Limb (tissue), 2 donors: ENCODE measurements at regions not wholly inside any gene's neighbourhood (a gene's known extent, or its start where the extent isn't known, plus 50 kb on each side); places are given as distances from the start of the nearest gene placed in this dataset.

ENCODE experiments used
- DNase-seq, 2 donors: peaks; one replicate each; pipeline ENCODE4 v3.0.0-alpha.2; 2016; ENCODE audit errors: extremely low spot score in 2 of 2

- no peak for DNase-seq
Measured at GRCh38 chr18:76202322-76202721, 292.7 kb downstream of the ZNF516 start.

GRCh38 chr18:76195601-76196000, 299.4 kb downstream of the ZNF516 start:
- DNase-seq, result no peak

- no peak for DNase-seq
Measured at GRCh38 chr18:76188097-76188496, 306.9 kb downstream of the ZNF516 start.

GRCh38 chr18:76179257-76179656, 315.8 kb downstream of the ZNF516 start:
- DNase-seq, result no peak

GRCh38 chr18:76177160-76177559, 317.9 kb downstream of the ZNF516 start:
- no peak for DNase-seq

GRCh38 chr18:76174451-76174850, 320.6 kb downstream of the ZNF516 start:
- no peak for DNase-seq

- DNase-seq, result no peak
Measured at GRCh38 chr18:76169733-76170132, 325.3 kb downstream of the ZNF516 start.

- DNase-seq, result no peak
Measured at GRCh38 chr18:76167845-76168621, 327.0 kb downstream of the ZNF516 start.

- DNase-seq, result no peak
Measured at GRCh38 chr18:76167410-76167809, 327.6 kb downstream of the ZNF516 start.

GRCh38 chr18:76162886-76163285, 332.2 kb downstream of the ZNF516 start:
- DNase-seq, result no peak

GRCh38 chr18:76161983-76162382, 333.1 kb downstream of the ZNF516 start:
- DNase-seq, result no peak

GRCh38 chr18:76153691-76154090, 341.4 kb downstream of the ZNF516 start:
- DNase-seq, result no peak

- no peak for DNase-seq
Measured at GRCh38 chr18:76149734-76150133, 345.3 kb downstream of the ZNF516 start.

GRCh38 chr18:76149284-76149683, 345.8 kb downstream of the ZNF516 start:
- DNase-seq, result no peak

- no peak for DNase-seq
Measured at GRCh38 chr18:76145521-76146376, 349.3 kb downstream of the ZNF516 start.

GRCh38 chr18:76144844-76145243, 350.2 kb downstream of the ZNF516 start:
- DNase-seq, result no peak

- DNase-seq, result peak in 1 of 2 donors; percentile 10
Measured at GRCh38 chr18:76142611-76143010, 352.4 kb downstream of the ZNF516 start.

- DNase-seq, result no peak
Measured at GRCh38 chr18:76139844-76140243, 355.2 kb downstream of the ZNF516 start.

- DNase-seq, result no peak
Measured at GRCh38 chr18:76137216-76137615, 357.8 kb downstream of the ZNF516 start.

- DNase-seq, result no peak
Measured at GRCh38 chr18:76136701-76137100, 358.3 kb downstream of the ZNF516 start.

- DNase-seq, result no peak
Measured at GRCh38 chr18:76134628-76135027, 360.4 kb downstream of the ZNF516 start.

GRCh38 chr18:76133873-76134272, 361.2 kb downstream of the ZNF516 start:
- DNase-seq, result no peak

GRCh38 chr18:76131738-76132137, 363.3 kb downstream of the ZNF516 start:
- no peak for DNase-seq
